ENCODE measurements at regions not wholly inside any gene's neighbourhood (a gene's known extent, or its start where the extent isn't known, plus 50 kb on each side); places are given as distances from the start of the nearest gene placed in this dataset.
"Not testable (repeated sequence)": the region's sequence is repeated elsewhere in the genome, so short reads cannot be mapped to it uniquely, and the experiment has no call there.

DNA sequence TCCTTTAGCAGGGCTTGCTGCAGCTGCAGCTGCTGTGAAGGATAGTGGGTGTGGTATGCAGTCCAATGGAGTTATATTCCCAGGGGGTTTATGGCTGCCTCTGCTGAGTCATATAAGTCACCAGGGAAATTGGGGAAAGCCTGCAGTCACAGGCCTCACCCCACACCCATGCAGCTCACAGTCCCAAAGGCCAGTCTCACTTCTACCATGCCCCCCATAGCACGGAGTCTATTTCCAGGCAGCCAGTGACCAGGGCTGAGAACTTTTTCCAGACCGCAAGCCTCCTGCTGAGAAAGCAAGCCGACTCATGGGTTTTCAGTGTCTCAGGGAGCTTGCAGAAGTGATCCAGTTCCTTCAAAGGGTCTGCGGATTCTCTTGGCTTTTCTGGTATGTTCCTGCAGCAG lies 322.4 kb upstream of the CLEC14A start:
- no peak overlapping the region for H3K4me3 ChIP-seq
- no peaks in the 10 kb centered on the region for H3K36me3 ChIP-seq
- H3K27me3 ChIP-seq, result no peaks in the 10 kb centered on the region
- DNase-seq, result no peak
- intact Hi-C loops (cut with DNase I), result no loop called here
- H3K4me1 ChIP-seq, result no peaks in the 10 kb centered on the region
- H3K27ac ChIP-seq, result no peak overlapping the region
- H3K9me3 ChIP-seq, result no peaks in the 10 kb centered on the region
- 77 to 91% methylated on average over 4 of the region's 4 CpGs for WGBS, 2 donors
- TF ChIP-seq CTCF (IDR thresholded peaks at IDR 0.05) (no peak), POLR2A (IDR thresholded peaks at IDR 0.05) (no peak)

DNA sequence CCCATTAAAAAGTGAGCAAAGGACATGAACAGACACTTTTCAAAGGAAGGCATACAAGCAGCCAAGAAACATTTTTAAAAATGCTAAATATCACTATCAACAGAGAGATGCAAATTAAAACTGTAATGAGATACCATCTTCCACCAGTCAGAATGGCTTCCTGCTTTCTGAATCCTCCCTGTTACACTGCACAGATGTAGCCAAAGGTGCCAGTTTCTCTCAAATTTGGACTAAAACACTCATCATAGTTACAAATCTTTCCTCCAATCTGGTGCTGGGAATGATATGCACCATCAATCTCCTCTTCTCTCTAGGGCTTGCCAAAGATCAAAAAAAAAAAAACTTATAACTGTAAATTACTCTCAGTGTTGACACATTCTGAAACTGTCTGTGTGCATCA lies 311.8 kb upstream of the CLEC14A start:
- Histone ChIP-seq H3K9me3 (no peaks in the 10 kb centered on the region), H3K4me1 (no peaks in the 10 kb centered on the region), H3K27me3 (no peaks in the 10 kb centered on the region), H3K27ac (no peak overlapping the region), H3K36me3 (no peaks in the 10 kb centered on the region), H3K4me3 (no peak overlapping the region)
- TF ChIP-seq POLR2A (IDR thresholded peaks at IDR 0.05) (no peak), CTCF (IDR thresholded peaks at IDR 0.05) (no peak)
- intact Hi-C loops (cut with DNase I), result no loop called here
- DNase-seq, result no peak

GRCh38 chr14:38561657-38562056 lies 305.8 kb upstream of the CLEC14A start:
- Histone ChIP-seq H3K36me3 (no peaks in the 10 kb centered on the region), H3K27me3 (no peaks in the 10 kb centered on the region), H3K4me1 (no peaks in the 10 kb centered on the region), H3K4me3 (no peak overlapping the region), H3K27ac (no peak overlapping the region), H3K9me3 (peaks cover 0 to 10% (median 0%) of the 10 kb centered on the region in 3 donors)
- intact Hi-C loops (cut with DNase I), result no loop called here
- no peak for TF ChIP-seq POLR2A (IDR thresholded peaks at IDR 0.05)
- TF ChIP-seq CTCF (IDR thresholded peaks at IDR 0.05), result no peak
- DNase-seq, result no peak

DNA sequence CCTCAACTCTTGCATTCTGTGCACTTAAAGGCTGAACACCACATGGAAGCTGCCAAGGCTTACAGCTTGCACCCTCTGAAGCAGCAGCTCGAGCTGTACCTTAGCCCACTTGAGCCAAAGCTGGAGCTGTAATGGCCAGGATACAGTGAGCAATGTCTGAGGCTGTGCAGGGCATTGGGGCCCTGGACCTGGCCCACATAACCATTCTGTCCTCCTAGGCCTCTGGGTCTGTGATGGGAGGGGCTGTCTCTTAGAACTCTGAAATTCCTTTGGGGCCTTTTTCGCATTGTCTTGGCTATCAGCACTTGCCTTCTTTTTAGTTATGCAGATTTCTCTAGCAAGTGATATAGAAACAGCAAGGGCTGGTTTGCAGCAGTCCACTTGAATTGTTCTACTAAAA lies 303.8 kb upstream of the CLEC14A start:
- H3K4me1 ChIP-seq, result no peaks in the 10 kb centered on the region
- 47 to 65% methylated on average over 2 of the region's 2 CpGs for WGBS, 2 donors
- no peak overlapping the region for H3K27ac ChIP-seq
- H3K9me3 ChIP-seq, result peaks cover 0 to 10% (median 0%) of the 10 kb centered on the region in 3 donors
- no peaks in the 10 kb centered on the region for H3K36me3 ChIP-seq
- intact Hi-C loops (cut with DNase I), result no loop called here
- TF ChIP-seq CTCF (IDR thresholded peaks at IDR 0.05) (no peak), POLR2A (IDR thresholded peaks at IDR 0.05) (no peak)
- DNase-seq, result no peak
- H3K27me3 ChIP-seq, result no peaks in the 10 kb centered on the region
- H3K4me3 ChIP-seq, result no peak overlapping the region

- H3K4me1 ChIP-seq; H3K27ac ChIP-seq; DNase-seq; H3K36me3 ChIP-seq; H3K4me3 ChIP-seq; H3K27me3 ChIP-seq; intact Hi-C loops (cut with DNase I); H3K9me3 ChIP-seq: not testable (repeated sequence)
Observed at GRCh38 chr14:38557391-38557790, 301.5 kb upstream of the CLEC14A start.

GRCh38 chr14:38556252-38556651 lies 300.4 kb upstream of the CLEC14A start:
- Histone ChIP-seq H3K9me3 (peaks cover 0 to 10% (median 0%) of the 10 kb centered on the region in 3 donors), H3K36me3 (no peaks in the 10 kb centered on the region), H3K27me3 (no peaks in the 10 kb centered on the region), H3K4me3 (no peak overlapping the region), H3K4me1 (no peaks in the 10 kb centered on the region), H3K27ac (no peak overlapping the region)
- 50 to 57% methylated on average over 1 of the region's 1 CpG for WGBS, 2 donors
- intact Hi-C loops (cut with DNase I), result no loop called here
- TF ChIP-seq POLR2A (IDR thresholded peaks at IDR 0.05), result no peak
- TF ChIP-seq CTCF (IDR thresholded peaks at IDR 0.05), result no peak
- no peak for DNase-seq
